H9 (cell line): ENCODE measurements at regions not wholly inside any gene's neighbourhood (a gene's known extent, or its start where the extent isn't known, plus 50 kb on each side); places are given as distances from the start of the nearest gene placed in this dataset.

Experiments used
- DNase-seq: peaks from one replicate; pipeline ENCODE4 v3.0.0-alpha.2; 2017
- H2AFZ ChIP-seq: one replicate; pipeline ENCODE4 v1.6.1; 2013; ENCODE audit warnings: mild to moderate bottlenecking, low read length, control low read depth, moderate library complexity
- H2AK5ac ChIP-seq: 2 replicates; pipeline ENCODE4 v1.6.1; 2013; ENCODE audit warnings: low read length, control low read depth, mixed read lengths; ENCODE audit not compliant: insufficient read length
- H2BK120ac ChIP-seq: one replicate; pipeline ENCODE4 v1.6.1; 2013; ENCODE audit warnings: low read depth, mild to moderate bottlenecking, low read length, control low read depth, inconsistent platforms; ENCODE audit not compliant: poor library complexity, severe bottlenecking
- H2BK12ac ChIP-seq: 2 replicates; pipeline ENCODE4 v1.6.1; 2013; ENCODE audit warnings: low read length, control low read depth, mixed read lengths, low read depth; ENCODE audit not compliant: insufficient read length
- H2BK15ac ChIP-seq: 2 replicates; pipeline ENCODE4 v1.6.1; 2013; ENCODE audit warnings: low read depth, low read length, control low read depth
- H2BK20ac ChIP-seq: one replicate; pipeline ENCODE4 v1.6.1; 2013; ENCODE audit warnings: low read depth, mild to moderate bottlenecking, low read length, control low read depth, inconsistent platforms; ENCODE audit not compliant: poor library complexity, severe bottlenecking
- H2BK5ac ChIP-seq: 2 replicates; pipeline ENCODE4 v1.6.1; 2013; ENCODE audit warnings: low read length, control low read depth, mixed read lengths; ENCODE audit not compliant: insufficient read length
- H3K14ac ChIP-seq: 2 replicates; pipeline ENCODE4 v1.6.1; 2013; ENCODE audit warnings: low read length, control low read depth; ENCODE audit not compliant: insufficient read depth
- H3K18ac ChIP-seq: 2 replicates; pipeline ENCODE4 v1.6.1; 2013; ENCODE audit warnings: low read depth, mild to moderate bottlenecking, mixed read lengths, low read length, control low read depth; ENCODE audit not compliant: insufficient read length
- H3K23ac ChIP-seq: 2 replicates; pipeline ENCODE4 v1.6.1; 2013; ENCODE audit warnings: low read length, control low read depth, mixed read lengths, low read depth; ENCODE audit not compliant: insufficient read length
- H3K23me2 ChIP-seq: 2 replicates; pipeline ENCODE4 v1.6.1; 2013; ENCODE audit warnings: low read depth, mild to moderate bottlenecking, mixed read lengths, low read length, control low read depth; ENCODE audit not compliant: insufficient read length, poor library complexity, severe bottlenecking
- H3K27ac ChIP-seq: 2 replicates; pipeline ENCODE4 v1.5.1; 2013; ENCODE audit warnings: low read length, control low read depth, mixed read lengths, low read depth; ENCODE audit not compliant: insufficient read length
- H3K27me3 ChIP-seq: 2 replicates; pipeline ENCODE4 v1.6.1; 2013; ENCODE audit warnings: low read length, control low read depth, inconsistent platforms; ENCODE audit not compliant: insufficient read depth
- H3K4ac ChIP-seq: 2 replicates; pipeline ENCODE4 v1.6.1; 2013; ENCODE audit warnings: low read depth, mild to moderate bottlenecking, control low read depth, inconsistent platforms, low read length, moderate library complexity
- H3K4me1 ChIP-seq: 2 replicates; pipeline ENCODE4 v1.6.1; 2013; ENCODE audit warnings: low read length, control low read depth, inconsistent platforms; ENCODE audit not compliant: insufficient read depth
- H3K4me2 ChIP-seq: 2 replicates; pipeline ENCODE4 v1.6.1; 2013; ENCODE audit warnings: low read length, control low read depth, mixed read lengths; ENCODE audit not compliant: insufficient read length, insufficient read depth
- H3K56ac ChIP-seq: 2 replicates; pipeline ENCODE4 v1.6.1; 2013; ENCODE audit warnings: low read depth, mild to moderate bottlenecking, mixed read lengths, low read length, control low read depth; ENCODE audit not compliant: insufficient read length
- H3K79me1 ChIP-seq: 2 replicates; pipeline ENCODE4 v1.6.1; 2013; ENCODE audit warnings: low read depth, mild to moderate bottlenecking, moderate library complexity, low read length, control low read depth, inconsistent platforms; ENCODE audit not compliant: insufficient read depth, poor library complexity, severe bottlenecking
- H3K79me2 ChIP-seq: 2 replicates; pipeline ENCODE4 v1.6.1; 2013; ENCODE audit warnings: low read length, control low read depth, inconsistent platforms; ENCODE audit not compliant: insufficient read depth
- H3K9ac ChIP-seq: 2 replicates; pipeline ENCODE4 v1.6.1; 2013; ENCODE audit warnings: low read length, control low read depth, mixed read lengths; ENCODE audit not compliant: insufficient read length; ENCODE audit errors: extremely low read depth
- H3K9me3 ChIP-seq: one replicate; pipeline ENCODE4 v1.6.1; 2013; ENCODE audit warnings: low read depth, low read length, inconsistent platforms; ENCODE audit not compliant: control insufficient read depth
- H3T11ph ChIP-seq: one replicate; pipeline ENCODE4 v1.6.1; 2013; ENCODE audit warnings: mild to moderate bottlenecking, low read length, control low read depth, inconsistent platforms
- H4K20me1 ChIP-seq: one replicate; pipeline ENCODE4 v1.6.1; 2013; ENCODE audit not compliant: control insufficient read depth, insufficient read length, insufficient read depth
- H4K5ac ChIP-seq: 2 replicates; pipeline ENCODE4 v1.6.1; 2013; ENCODE audit warnings: low read depth, mild to moderate bottlenecking, mixed read lengths, low read length, control low read depth; ENCODE audit not compliant: insufficient read length
- H4K8ac ChIP-seq: replicated peaks from 2 replicates; pipeline ENCODE4 v1.6.1; 2013; ENCODE audit warnings: low read length, control low read depth, mixed read lengths, low read depth; ENCODE audit not compliant: insufficient read length
- H4K91ac ChIP-seq: 2 replicates; pipeline ENCODE4 v1.6.1; 2013; ENCODE audit warnings: low read depth, mild to moderate bottlenecking, moderate library complexity, mixed read lengths, low read length, control low read depth; ENCODE audit not compliant: insufficient read length
- H3K27ac Mint-ChIP-seq, 3 experiments: 2 replicates in 2 of 3; 3 replicates in 1 of 3; pipeline ENCODE4 v1.8.0; 2020 to 2021; ENCODE audit warnings: mixed read lengths in 3 of 3, mild to moderate bottlenecking in 1 of 3, moderate library complexity in 1 of 3
- H3K27me3 Mint-ChIP-seq: 2 replicates; pipeline ENCODE4 v1.8.0; 2021; ENCODE audit warnings: low read depth, mild to moderate bottlenecking, moderate library complexity, mixed read lengths
- H3K36me3 Mint-ChIP-seq, 3 experiments: 2 replicates in 2 of 3; 3 replicates in 1 of 3; pipeline ENCODE4 v1.8.0; 2020 to 2021; ENCODE audit warnings: low read depth in 3 of 3, mixed read lengths in 3 of 3; ENCODE audit not compliant: insufficient read depth in 1 of 3
- H3K4me1 Mint-ChIP-seq, 2 experiments: 2 replicates each; pipeline ENCODE4 v1.8.0; 2020; ENCODE audit warnings: mixed read lengths in 2 of 2
- H3K4me3 Mint-ChIP-seq, 2 experiments: 2 replicates in 1 of 2; 3 replicates in 1 of 2; pipeline ENCODE4 v1.8.0; 2020 to 2021; ENCODE audit warnings: mild to moderate bottlenecking in 2 of 2, mixed read lengths in 2 of 2, moderate library complexity in 1 of 2
- H3K9me3 Mint-ChIP-seq, 2 experiments: 2 replicates in 1 of 2; 3 replicates in 1 of 2; pipeline ENCODE4 v1.8.0; 2020; ENCODE audit warnings: mild to moderate bottlenecking in 2 of 2, mixed read lengths in 2 of 2, moderate library complexity in 1 of 2
- CTCF ChIP-seq: fragments of 200-600 bp; sonication (generic); conservative IDR thresholded peaks from 3 replicates; pipeline ENCODE4 v1.8.0; 2021; ENCODE audit warnings: antibody characterized with exemption, mild to moderate bottlenecking
- WGBS: extraction: QIAGEN DNeasy Blood & Tissue Kit; methylation state at CpG from one replicate; pipeline ENCODE4 v1.1.7; 2013; ENCODE audit warnings: missing lambda C conversion rate, low lambda C conversion rate, mixed read lengths; ENCODE audit not compliant: insufficient read length; ENCODE audit errors: extremely low coverage; 5-methylcytosine and 5-hydroxymethylcytosine counted together

- Histone ChIP-seq H2BK15ac (no peak overlapping the region), H3T11ph (no peak overlapping the region), H2AK5ac (no peak overlapping the region), H4K8ac (no peak overlapping the region), H3K79me1 (no peaks in the 10 kb centered on the region), H3K4me2 (no peak overlapping the region), H4K91ac (no peak overlapping the region), H3K27ac (no peak overlapping the region), H3K4ac (no peak overlapping the region), H3K56ac (no peak overlapping the region), H2BK120ac (no peak overlapping the region), H2BK12ac (no peak overlapping the region), H3K27me3 (no peaks in the 10 kb centered on the region), H3K14ac (no peak overlapping the region), H3K79me2 (no peaks in the 10 kb centered on the region), H3K4me1 (no peaks in the 10 kb centered on the region), H3K23me2 (no peaks in the 10 kb centered on the region), H4K20me1 (no peaks in the 10 kb centered on the region), H3K23ac (no peak overlapping the region), H3K9ac (no peak overlapping the region), H2AFZ (no peak overlapping the region), H2BK20ac (no peak overlapping the region), H2BK5ac (no peak overlapping the region), H3K9me3 (no peaks in the 10 kb centered on the region), H3K18ac (no peak overlapping the region), H4K5ac (no peak overlapping the region)
- H3K9me3 Mint-ChIP-seq: peaks cover 9 to 10% of the 10 kb centered on the region in 2 experiments; a peak in 4 of 5 replicates
- peaks cover 7% of the 10 kb centered on the region in 2 experiments for H3K4me1 Mint-ChIP-seq
- no peak for DNase-seq
- no peak overlapping the region for H3K4me3 Mint-ChIP-seq
- no peak for TF ChIP-seq CTCF
- peaks cover 0 to 16% (median 4%) of the 10 kb centered on the region in 3 experiments; a peak in 5 of 7 replicates for H3K36me3 Mint-ChIP-seq
- H3K27ac Mint-ChIP-seq: 0 out of 7 replicates have a peak overlapping the region, but pooled peaks of 1 of the 3 experiments have one; percentile 67
- whole genome bisulfite sequencing: no CpG with 5 or more reads among the region's 5 CpGs
- H3K27me3 Mint-ChIP-seq: no peaks in the 10 kb centered on the region
Measured at GRCh38 chr18:25568986-25569385, 217.0 kb upstream of the ZNF521 start.
